CD4-positive, alpha-beta T cell (primary cell): ENCODE measurements at regions not wholly inside any gene's neighbourhood (a gene's known extent, or its start where the extent isn't known, plus 50 kb on each side); places are given as distances from the start of the nearest gene placed in this dataset.

ENCODE experiments used
- ATAC-seq: fragments of 200-7000 bp; cut with Tn5 transposase; one replicate; pipeline ENCODE4 v1.10.0; 2022; ENCODE audit warnings: mild to moderate bottlenecking; ENCODE audit not compliant: poor library complexity
- CTCF ChIA-PET: fragments of 350-600 bp; sonication (Branson Sonifier 250); formaldehyde crosslinking; loops from one replicate; lab custom pipeline; 2021; ENCODE audit warnings: antibody characterized with exemption, inconsistent platforms; lab: Charles Lee
- POLR2A ChIA-PET: fragments of 350-600 bp; sonication (Branson Sonifier 250); formaldehyde crosslinking; loops from one replicate; lab custom pipeline; 2021; ENCODE audit warnings: antibody characterized with exemption, inconsistent platforms; lab: Charles Lee
- DNase-seq, 14 experiments: peaks; one replicate each; pipeline ENCODE4 v3.0.0-alpha.2; 2013 to 2020; ENCODE audit warnings: mixed read lengths in 2 of 14
- H3K27ac ChIP-seq, 2 donors: one replicate each; pipeline versions ENCODE4 v1.5.1 to v1.7.0; 2013; ENCODE audit warnings: low read length in 2 of 2, low read depth in 1 of 2, mild to moderate bottlenecking in 1 of 2
- H3K27me3 ChIP-seq, 2 experiments: 1 replicate in 1 of 2; 2 replicates in 1 of 2; pipeline versions ENCODE4 v1.6.1 to v1.7.0; 2013; ENCODE audit warnings: low read length in 2 of 2, control low read depth in 1 of 2, mild to moderate bottlenecking in 1 of 2, moderate library complexity in 1 of 2; ENCODE audit not compliant: insufficient read depth in 2 of 2, control insufficient read depth in 1 of 2
- H3K36me3 ChIP-seq: one replicate; pipeline ENCODE4 v1.6.1; 2013; ENCODE audit warnings: low read length, control low read depth; ENCODE audit not compliant: insufficient read depth
- H3K4me1 ChIP-seq: one replicate; pipeline ENCODE4 v1.6.1; 2013; ENCODE audit warnings: low read length, control low read depth; ENCODE audit not compliant: insufficient read depth
- H3K4me3 ChIP-seq: one replicate; pipeline ENCODE4 v1.5.1; 2013; ENCODE audit warnings: mild to moderate bottlenecking, low read length, moderate library complexity
- H3K9me3 ChIP-seq, 2 experiments: 1 replicate in 1 of 2; 2 replicates in 1 of 2; pipeline versions ENCODE4 v1.6.1 to v1.7.0; 2013; ENCODE audit warnings: low read length in 2 of 2, mild to moderate bottlenecking in 2 of 2, control low read depth in 1 of 2, moderate library complexity in 1 of 2; ENCODE audit not compliant: control insufficient read depth in 1 of 2, insufficient read depth in 1 of 2
- H3K27ac Mint-ChIP-seq: one replicate; pipeline ENCODE4 v1.8.0; 2020; ENCODE audit warnings: mixed read lengths
- H3K27me3 Mint-ChIP-seq: one replicate; pipeline ENCODE4 v1.8.0; 2021; ENCODE audit warnings: mixed read lengths
- H3K36me3 Mint-ChIP-seq: one replicate; pipeline ENCODE4 v1.8.0; 2021; ENCODE audit warnings: low read depth, mixed read lengths
- H3K4me1 Mint-ChIP-seq: one replicate; pipeline ENCODE4 v1.8.0; 2021; ENCODE audit warnings: low read depth, mixed read lengths
- H3K4me3 Mint-ChIP-seq: one replicate; pipeline ENCODE4 v1.8.0; 2020; ENCODE audit warnings: mild to moderate bottlenecking, mixed read lengths
- H3K9me3 Mint-ChIP-seq: one replicate; pipeline ENCODE4 v1.8.0; 2020; ENCODE audit warnings: mixed read lengths
- intact Hi-C, 2 experiments: fragments of 100-400 bp; cut with DNase I in 1 of 2; cut with micrococcal nuclease in 1 of 2; formaldehyde crosslinking; loops; one replicate each; pipeline versions ENCODE4 v1.15.1 to v1.9.0; 2023 to 2025; cut with DNase I, micrococcal nuclease
- TF ChIP-seq, protein P1 (sequence below): fragments of 200-600 bp; IDR thresholded peaks from one replicate; pipeline ENCODE4 v1.8.0; 2022; ENCODE audit warnings: antibody characterized with exemption, mild to moderate bottlenecking

DNA sequence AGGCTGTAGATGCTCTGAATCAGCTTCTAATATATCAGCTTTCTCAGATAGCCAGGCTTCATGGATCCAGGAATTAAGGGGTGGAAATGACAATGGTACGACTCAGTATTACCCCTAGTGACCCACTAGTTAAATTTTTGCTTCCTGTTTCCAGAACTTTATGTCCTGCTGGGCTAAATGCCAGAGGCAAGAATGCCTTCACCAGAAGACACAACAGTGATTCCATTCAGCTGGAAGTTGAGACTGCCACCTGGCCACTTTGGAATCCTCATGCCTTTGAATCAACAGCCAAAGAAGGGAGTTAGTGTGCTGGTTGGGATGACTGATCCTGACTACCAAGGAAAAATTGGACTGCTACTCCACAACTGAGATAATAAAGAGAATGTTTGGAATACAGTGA lies 239.1 kb downstream of the ASXL3 start:
- intact Hi-C loops, result no loop called here
- H3K27ac Mint-ChIP-seq, result no peak overlapping the region
- no peaks in the 10 kb centered on the region for H3K4me1 Mint-ChIP-seq
- H3K9me3 Mint-ChIP-seq, result peaks cover 3% of the 10 kb centered on the region
- Histone ChIP-seq H3K27me3 (no peaks in the 10 kb centered on the region), H3K27ac (no peak overlapping the region), H3K36me3 (no peaks in the 10 kb centered on the region), H3K9me3 (peaks cover 0 to 4% of the 10 kb centered on the region in 2 experiments), H3K4me3 (no peak overlapping the region), H3K4me1 (no peaks in the 10 kb centered on the region)
- ATAC-seq (no peak), DNase-seq (no peak)
- no peaks in the 10 kb centered on the region for H3K36me3 Mint-ChIP-seq
- no peak overlapping the region for H3K4me3 Mint-ChIP-seq
- ChIA-PET CTCF (no interaction called here), POLR2A (no interaction called here)
- no peaks in the 10 kb centered on the region for H3K27me3 Mint-ChIP-seq
- TF ChIP-seq, protein P1, sequence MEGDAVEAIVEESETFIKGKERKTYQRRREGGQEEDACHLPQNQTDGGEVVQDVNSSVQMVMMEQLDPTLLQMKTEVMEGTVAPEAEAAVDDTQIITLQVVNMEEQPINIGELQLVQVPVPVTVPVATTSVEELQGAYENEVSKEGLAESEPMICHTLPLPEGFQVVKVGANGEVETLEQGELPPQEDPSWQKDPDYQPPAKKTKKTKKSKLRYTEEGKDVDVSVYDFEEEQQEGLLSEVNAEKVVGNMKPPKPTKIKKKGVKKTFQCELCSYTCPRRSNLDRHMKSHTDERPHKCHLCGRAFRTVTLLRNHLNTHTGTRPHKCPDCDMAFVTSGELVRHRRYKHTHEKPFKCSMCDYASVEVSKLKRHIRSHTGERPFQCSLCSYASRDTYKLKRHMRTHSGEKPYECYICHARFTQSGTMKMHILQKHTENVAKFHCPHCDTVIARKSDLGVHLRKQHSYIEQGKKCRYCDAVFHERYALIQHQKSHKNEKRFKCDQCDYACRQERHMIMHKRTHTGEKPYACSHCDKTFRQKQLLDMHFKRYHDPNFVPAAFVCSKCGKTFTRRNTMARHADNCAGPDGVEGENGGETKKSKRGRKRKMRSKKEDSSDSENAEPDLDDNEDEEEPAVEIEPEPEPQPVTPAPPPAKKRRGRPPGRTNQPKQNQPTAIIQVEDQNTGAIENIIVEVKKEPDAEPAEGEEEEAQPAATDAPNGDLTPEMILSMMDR, result no peak

DNA sequence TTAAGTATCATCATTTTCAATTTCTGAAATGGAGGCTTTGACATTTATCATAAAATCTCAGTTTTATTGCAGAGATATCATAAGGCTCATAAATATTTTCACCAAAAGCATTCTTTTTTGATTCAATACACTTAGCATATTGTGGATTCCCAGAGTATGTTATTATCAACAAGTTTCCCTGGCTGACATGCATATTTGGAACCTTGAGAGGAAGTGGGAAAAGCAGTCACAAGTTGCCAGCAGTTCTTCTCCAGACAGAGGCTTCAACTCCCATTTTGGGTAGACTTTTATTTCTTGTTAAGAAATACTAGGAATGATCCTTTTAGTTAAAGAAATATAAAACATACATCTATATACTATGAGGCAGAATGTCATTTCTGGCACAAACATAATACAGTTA lies 236.5 kb downstream of the ASXL3 start:
- Histone ChIP-seq H3K27me3 (no peaks in the 10 kb centered on the region), H3K4me1 (no peaks in the 10 kb centered on the region), H3K36me3 (no peaks in the 10 kb centered on the region), H3K4me3 (no peak overlapping the region), H3K27ac (no peak overlapping the region), H3K9me3 (peaks cover 0 to 4% of the 10 kb centered on the region in 2 experiments)
- H3K9me3 Mint-ChIP-seq, result peaks cover 6% of the 10 kb centered on the region
- ChIA-PET CTCF (no interaction called here), POLR2A (no interaction called here)
- no peaks in the 10 kb centered on the region for H3K4me1 Mint-ChIP-seq
- no peaks in the 10 kb centered on the region for H3K36me3 Mint-ChIP-seq
- no peak overlapping the region for H3K27ac Mint-ChIP-seq
- H3K4me3 Mint-ChIP-seq, result no peak overlapping the region
- no peaks in the 10 kb centered on the region for H3K27me3 Mint-ChIP-seq
- no peak for ATAC-seq
- DNase-seq, result no peak
- TF ChIP-seq, protein P1, result no peak
- intact Hi-C loops, result no loop called here

GRCh38 chr18:33812186-33812585 lies 234.2 kb downstream of the ASXL3 start:
- Mint-ChIP-seq H3K4me3 (no peak overlapping the region), H3K4me1 (no peaks in the 10 kb centered on the region), H3K27me3 (no peaks in the 10 kb centered on the region), H3K9me3 (peaks cover 6% of the 10 kb centered on the region), H3K27ac (no peak overlapping the region), H3K36me3 (no peaks in the 10 kb centered on the region)
- H3K4me3 ChIP-seq, result no peak overlapping the region
- H3K27ac ChIP-seq, result no peak overlapping the region
- H3K9me3 ChIP-seq, result peaks cover 0 to 4% of the 10 kb centered on the region in 2 experiments
- no peaks in the 10 kb centered on the region for H3K27me3 ChIP-seq
- TF ChIP-seq, protein P1, result no peak
- DNase-seq, result no peak
- intact Hi-C loops, result no loop called here
- H3K36me3 ChIP-seq, result no peaks in the 10 kb centered on the region
- ChIA-PET CTCF (no interaction called here), POLR2A (no interaction called here)
- H3K4me1 ChIP-seq, result no peaks in the 10 kb centered on the region
- no peak for ATAC-seq
